ENCODE measurements at regions not wholly inside any gene's neighbourhood (a gene's known extent, or its start where the extent isn't known, plus 50 kb on each side); places are given as distances from the start of the nearest gene placed in this dataset.

GRCh38 chr11:134583397-134583990 is 171.5 kb upstream of the B3GAT1 start:
- no peaks in the 10 kb centered on the region for H3K23me2 ChIP-seq (ENCODE audit: low read depth, low read length)
- no peaks in the 10 kb centered on the region; a peak in 2 of 7 replicates for H3K27me3 ChIP-seq (replicated peaks in 1 of 4; ENCODE audit: control insufficient read depth in 3 of 4, extremely low read depth in 1 of 4, insufficient read depth in 3 of 4, low read length in 3 of 4)
- no peak overlapping the region for H3K56ac ChIP-seq (replicated peaks; ENCODE audit: insufficient read length, low read depth, low read length)
- H4K20me1 ChIP-seq (replicated peaks in 1 of 2; ENCODE audit: control insufficient read depth in 1 of 2, insufficient read depth in 2 of 2, low read length in 2 of 2), result no peaks in the 10 kb centered on the region
- H3K27ac ChIP-seq (ENCODE audit: low read depth, low read length), result no peak overlapping the region
- no peak overlapping the region for H3K4ac ChIP-seq (replicated peaks; ENCODE audit: insufficient read length, low read depth, low read length)
- no peak overlapping the region for H3K9ac ChIP-seq (replicated peaks in 1 of 4; ENCODE audit: extremely low read depth in 1 of 4, low read depth in 3 of 4, low read length in 3 of 4)
- POLR2A ChIA-PET (ENCODE audit: partially characterized antibody), result no interaction called here
- no peak overlapping the region for H2AK5ac ChIP-seq (ENCODE audit: low read depth, low read length)
- FAIRE-seq, result no peak
- H3K18ac ChIP-seq (ENCODE audit: extremely low read depth, low read length), result no peak overlapping the region
- peaks cover 0 to 5% (median 0%) of the 10 kb centered on the region in 4 experiments; a peak in 1 of 7 replicates for H3K4me1 ChIP-seq (replicated peaks in 1 of 4; ENCODE audit: control insufficient read depth in 3 of 4, insufficient read depth in 4 of 4, low read length in 3 of 4)
- H2BK120ac ChIP-seq (replicated peaks; ENCODE audit: low read depth, low read length), result no peak overlapping the region
- no peak overlapping the region for H3K23ac ChIP-seq (ENCODE audit: insufficient read length)
- no peaks in the 10 kb centered on the region for H3K9me3 ChIP-seq (ENCODE audit: insufficient read depth in 2 of 2, low read depth in 1 of 2, low read length in 1 of 2)
- no peak overlapping the region for H2AFZ ChIP-seq (ENCODE audit: low read length)
- no peak overlapping the region for H3K4me2 ChIP-seq (ENCODE audit: insufficient read depth in 1 of 2, low read depth in 2 of 2, low read length in 2 of 2)
- no peak overlapping the region for H2BK20ac ChIP-seq (ENCODE audit: low read length)
- no peak overlapping the region for H3K4me3 ChIP-seq (ENCODE audit: extremely low read depth in 1 of 4, insufficient read depth in 2 of 4, low read depth in 3 of 4, low read length in 4 of 4)
- H3K14ac ChIP-seq (ENCODE audit: insufficient read length), result no peak overlapping the region
- no peak for TF ChIP-seq TAF1 (IDR thresholded peaks at IDR 0.05; ENCODE audit: low read depth, low read length)
- no peak for TF ChIP-seq EGR1 (IDR thresholded peaks at IDR 0.05; ENCODE audit: borderline replicate concordance, low read depth, low read length)
- TF ChIP-seq SP4 (IDR thresholded peaks at IDR 0.05; ENCODE audit: low read length), result no peak
- TF ChIP-seq E2F6 (IDR thresholded peaks at IDR 0.05), result no peak
- no peak for TF ChIP-seq NANOG (IDR thresholded peaks at IDR 0.05; ENCODE audit: insufficient read depth, low read depth, low read length, poor library complexity, severe bottlenecking)
- no peak for TF ChIP-seq CBX5 (IDR thresholded peaks at IDR 0.05; ENCODE audit: low read depth, low read length)
- no peak for TF ChIP-seq HDAC2 (IDR thresholded peaks at IDR 0.05; ENCODE audit: borderline replicate concordance in 1 of 2, low read depth in 2 of 2, low read length in 2 of 2)
- TF ChIP-seq CEBPB (IDR thresholded peaks at IDR 0.05; ENCODE audit: low read depth, low read length), result no peak
- TF ChIP-seq SP1 (IDR thresholded peaks at IDR 0.05; ENCODE audit: low read depth, low read length), result no peak
- TF ChIP-seq CHD2 (IDR thresholded peaks at IDR 0.05; ENCODE audit: low read length), result no peak
- no peaks in the 10 kb centered on the region for H3K79me1 ChIP-seq (ENCODE audit: low read depth, low read length)
- H3K79me2 ChIP-seq (ENCODE audit: control insufficient read depth in 1 of 2, insufficient read depth in 2 of 2, low read length in 2 of 2), result no peaks in the 10 kb centered on the region
- no peak overlapping the region for H2BK15ac ChIP-seq (ENCODE audit: low read length)
- no peak overlapping the region for H4K8ac ChIP-seq (ENCODE audit: extremely low read depth, insufficient read depth, low read length)
- H4K91ac ChIP-seq (replicated peaks; ENCODE audit: insufficient read length, low read length), result no peak overlapping the region
- WGBS, 2 experiments (ENCODE audit: extremely low coverage in 1 of 2, insufficient coverage in 1 of 2, insufficient read length in 1 of 2, insufficient replicate concordance in 2 of 2, low coverage in 1 of 2, low lambda C conversion rate in 2 of 2, missing lambda C conversion rate in 1 of 2), result 98% methylated on average over 4 of the region's 6 CpGs; no CpG with 5 or more reads in 1 of the 2 experiments
- DNase-seq (ENCODE audit: low read depth in 1 of 2, low spot score in 2 of 2), result no peak
- H4K5ac ChIP-seq (ENCODE audit: insufficient read length, low read depth, low read length), result no peak overlapping the region
- no peaks in the 10 kb centered on the region for H3K36me3 ChIP-seq (ENCODE audit: control insufficient read depth in 2 of 4, insufficient read depth in 4 of 4, low read length in 3 of 4)
- CTCF ChIA-PET (ENCODE audit: partially characterized antibody), result interaction anchor here (0.9 to 1.1 kb wide), 2 partner anchors 189 to 285 kb away, joined by 3 read pairs; no protein-coding TSS in a partner anchor
- no peak overlapping the region for H2BK12ac ChIP-seq (ENCODE audit: low read depth, low read length)
- no peak overlapping the region for H2BK5ac ChIP-seq (ENCODE audit: low read depth, low read length)
